H9 (cell line): ENCODE measurements at regions not wholly inside any gene's neighbourhood (a gene's known extent, or its start where the extent isn't known, plus 50 kb on each side); places are given as distances from the start of the nearest gene placed in this dataset.
A peak's percentile ranks its signal among the peaks of the same experiment; 100 is the strongest.

ENCODE experiments used
- DNase-seq: peaks from one replicate; pipeline ENCODE4 v3.0.0-alpha.2; 2017
- H2AFZ ChIP-seq: one replicate; pipeline ENCODE4 v1.6.1; 2013; ENCODE audit warnings: mild to moderate bottlenecking, low read length, control low read depth, moderate library complexity
- H2AK5ac ChIP-seq: 2 replicates; pipeline ENCODE4 v1.6.1; 2013; ENCODE audit warnings: low read length, control low read depth, mixed read lengths; ENCODE audit not compliant: insufficient read length
- H2BK120ac ChIP-seq: one replicate; pipeline ENCODE4 v1.6.1; 2013; ENCODE audit warnings: low read depth, mild to moderate bottlenecking, low read length, control low read depth, inconsistent platforms; ENCODE audit not compliant: poor library complexity, severe bottlenecking
- H2BK12ac ChIP-seq: 2 replicates; pipeline ENCODE4 v1.6.1; 2013; ENCODE audit warnings: low read length, control low read depth, mixed read lengths, low read depth; ENCODE audit not compliant: insufficient read length
- H2BK15ac ChIP-seq: 2 replicates; pipeline ENCODE4 v1.6.1; 2013; ENCODE audit warnings: low read depth, low read length, control low read depth
- H2BK20ac ChIP-seq: one replicate; pipeline ENCODE4 v1.6.1; 2013; ENCODE audit warnings: low read depth, mild to moderate bottlenecking, low read length, control low read depth, inconsistent platforms; ENCODE audit not compliant: poor library complexity, severe bottlenecking
- H2BK5ac ChIP-seq: 2 replicates; pipeline ENCODE4 v1.6.1; 2013; ENCODE audit warnings: low read length, control low read depth, mixed read lengths; ENCODE audit not compliant: insufficient read length
- H3K14ac ChIP-seq: 2 replicates; pipeline ENCODE4 v1.6.1; 2013; ENCODE audit warnings: low read length, control low read depth; ENCODE audit not compliant: insufficient read depth
- H3K18ac ChIP-seq: 2 replicates; pipeline ENCODE4 v1.6.1; 2013; ENCODE audit warnings: low read depth, mild to moderate bottlenecking, mixed read lengths, low read length, control low read depth; ENCODE audit not compliant: insufficient read length
- H3K23ac ChIP-seq: 2 replicates; pipeline ENCODE4 v1.6.1; 2013; ENCODE audit warnings: low read length, control low read depth, mixed read lengths, low read depth; ENCODE audit not compliant: insufficient read length
- H3K23me2 ChIP-seq: 2 replicates; pipeline ENCODE4 v1.6.1; 2013; ENCODE audit warnings: low read depth, mild to moderate bottlenecking, mixed read lengths, low read length, control low read depth; ENCODE audit not compliant: insufficient read length, poor library complexity, severe bottlenecking
- H3K27ac ChIP-seq: 2 replicates; pipeline ENCODE4 v1.5.1; 2013; ENCODE audit warnings: low read length, control low read depth, mixed read lengths, low read depth; ENCODE audit not compliant: insufficient read length
- H3K27me3 ChIP-seq: 2 replicates; pipeline ENCODE4 v1.6.1; 2013; ENCODE audit warnings: low read length, control low read depth, inconsistent platforms; ENCODE audit not compliant: insufficient read depth
- H3K4ac ChIP-seq: 2 replicates; pipeline ENCODE4 v1.6.1; 2013; ENCODE audit warnings: low read depth, mild to moderate bottlenecking, control low read depth, inconsistent platforms, low read length, moderate library complexity
- H3K4me1 ChIP-seq: 2 replicates; pipeline ENCODE4 v1.6.1; 2013; ENCODE audit warnings: low read length, control low read depth, inconsistent platforms; ENCODE audit not compliant: insufficient read depth
- H3K4me2 ChIP-seq: 2 replicates; pipeline ENCODE4 v1.6.1; 2013; ENCODE audit warnings: low read length, control low read depth, mixed read lengths; ENCODE audit not compliant: insufficient read length, insufficient read depth
- H3K56ac ChIP-seq: 2 replicates; pipeline ENCODE4 v1.6.1; 2013; ENCODE audit warnings: low read depth, mild to moderate bottlenecking, mixed read lengths, low read length, control low read depth; ENCODE audit not compliant: insufficient read length
- H3K79me1 ChIP-seq: 2 replicates; pipeline ENCODE4 v1.6.1; 2013; ENCODE audit warnings: low read depth, mild to moderate bottlenecking, moderate library complexity, low read length, control low read depth, inconsistent platforms; ENCODE audit not compliant: insufficient read depth, poor library complexity, severe bottlenecking
- H3K79me2 ChIP-seq: 2 replicates; pipeline ENCODE4 v1.6.1; 2013; ENCODE audit warnings: low read length, control low read depth, inconsistent platforms; ENCODE audit not compliant: insufficient read depth
- H3K9ac ChIP-seq: 2 replicates; pipeline ENCODE4 v1.6.1; 2013; ENCODE audit warnings: low read length, control low read depth, mixed read lengths; ENCODE audit not compliant: insufficient read length; ENCODE audit errors: extremely low read depth
- H3K9me3 ChIP-seq: one replicate; pipeline ENCODE4 v1.6.1; 2013; ENCODE audit warnings: low read depth, low read length, inconsistent platforms; ENCODE audit not compliant: control insufficient read depth
- H3T11ph ChIP-seq: one replicate; pipeline ENCODE4 v1.6.1; 2013; ENCODE audit warnings: mild to moderate bottlenecking, low read length, control low read depth, inconsistent platforms
- H4K20me1 ChIP-seq: one replicate; pipeline ENCODE4 v1.6.1; 2013; ENCODE audit not compliant: control insufficient read depth, insufficient read length, insufficient read depth
- H4K5ac ChIP-seq: 2 replicates; pipeline ENCODE4 v1.6.1; 2013; ENCODE audit warnings: low read depth, mild to moderate bottlenecking, mixed read lengths, low read length, control low read depth; ENCODE audit not compliant: insufficient read length
- H4K8ac ChIP-seq: replicated peaks from 2 replicates; pipeline ENCODE4 v1.6.1; 2013; ENCODE audit warnings: low read length, control low read depth, mixed read lengths, low read depth; ENCODE audit not compliant: insufficient read length
- H4K91ac ChIP-seq: 2 replicates; pipeline ENCODE4 v1.6.1; 2013; ENCODE audit warnings: low read depth, mild to moderate bottlenecking, moderate library complexity, mixed read lengths, low read length, control low read depth; ENCODE audit not compliant: insufficient read length
- H3K27ac Mint-ChIP-seq, 3 experiments: 2 replicates in 2 of 3; 3 replicates in 1 of 3; pipeline ENCODE4 v1.8.0; 2020 to 2021; ENCODE audit warnings: mixed read lengths in 3 of 3, mild to moderate bottlenecking in 1 of 3, moderate library complexity in 1 of 3
- H3K27me3 Mint-ChIP-seq: 2 replicates; pipeline ENCODE4 v1.8.0; 2021; ENCODE audit warnings: low read depth, mild to moderate bottlenecking, moderate library complexity, mixed read lengths
- H3K36me3 Mint-ChIP-seq, 3 experiments: 2 replicates in 2 of 3; 3 replicates in 1 of 3; pipeline ENCODE4 v1.8.0; 2020 to 2021; ENCODE audit warnings: low read depth in 3 of 3, mixed read lengths in 3 of 3; ENCODE audit not compliant: insufficient read depth in 1 of 3
- H3K4me1 Mint-ChIP-seq, 2 experiments: 2 replicates each; pipeline ENCODE4 v1.8.0; 2020; ENCODE audit warnings: mixed read lengths in 2 of 2
- H3K4me3 Mint-ChIP-seq, 2 experiments: 2 replicates in 1 of 2; 3 replicates in 1 of 2; pipeline ENCODE4 v1.8.0; 2020 to 2021; ENCODE audit warnings: mild to moderate bottlenecking in 2 of 2, mixed read lengths in 2 of 2, moderate library complexity in 1 of 2
- H3K9me3 Mint-ChIP-seq, 2 experiments: 2 replicates in 1 of 2; 3 replicates in 1 of 2; pipeline ENCODE4 v1.8.0; 2020; ENCODE audit warnings: mild to moderate bottlenecking in 2 of 2, mixed read lengths in 2 of 2, moderate library complexity in 1 of 2
- WGBS: extraction: QIAGEN DNeasy Blood & Tissue Kit; methylation state at CpG from one replicate; pipeline ENCODE4 v1.1.7; 2013; ENCODE audit warnings: missing lambda C conversion rate, low lambda C conversion rate, mixed read lengths; ENCODE audit not compliant: insufficient read length; ENCODE audit errors: extremely low coverage; 5-methylcytosine and 5-hydroxymethylcytosine counted together
- TF ChIP-seq, protein P1 (sequence below): fragments of 200-600 bp; sonication (generic); conservative IDR thresholded peaks from 3 replicates; pipeline ENCODE4 v1.8.0; 2021; ENCODE audit warnings: antibody characterized with exemption, mild to moderate bottlenecking

GRCh38 chr10:121032460-121032859 is 181.3 kb downstream of the WDR11 start:
- H2AK5ac ChIP-seq = no peak overlapping the region
- peaks cover 0 to 2% of the 10 kb centered on the region in 2 experiments; a peak in 2 of 5 replicates for H3K9me3 Mint-ChIP-seq
- peaks cover 15 to 18% of the 10 kb centered on the region in 2 experiments for H3K4me1 Mint-ChIP-seq
- no peak overlapping the region for H2AFZ ChIP-seq
- H3K27ac Mint-ChIP-seq = no peak overlapping the region
- no peak overlapping the region for H4K91ac ChIP-seq
- H3K36me3 Mint-ChIP-seq = no peaks in the 10 kb centered on the region
- no peak overlapping the region for H2BK15ac ChIP-seq
- no peak overlapping the region for H4K8ac ChIP-seq
- H2BK5ac ChIP-seq = no peak overlapping the region
- H3K4me3 Mint-ChIP-seq = no peak overlapping the region
- no peaks in the 10 kb centered on the region for H3K27me3 ChIP-seq
- H3T11ph ChIP-seq = no peak overlapping the region
- H2BK20ac ChIP-seq = no peak overlapping the region
- TF ChIP-seq, protein P1, sequence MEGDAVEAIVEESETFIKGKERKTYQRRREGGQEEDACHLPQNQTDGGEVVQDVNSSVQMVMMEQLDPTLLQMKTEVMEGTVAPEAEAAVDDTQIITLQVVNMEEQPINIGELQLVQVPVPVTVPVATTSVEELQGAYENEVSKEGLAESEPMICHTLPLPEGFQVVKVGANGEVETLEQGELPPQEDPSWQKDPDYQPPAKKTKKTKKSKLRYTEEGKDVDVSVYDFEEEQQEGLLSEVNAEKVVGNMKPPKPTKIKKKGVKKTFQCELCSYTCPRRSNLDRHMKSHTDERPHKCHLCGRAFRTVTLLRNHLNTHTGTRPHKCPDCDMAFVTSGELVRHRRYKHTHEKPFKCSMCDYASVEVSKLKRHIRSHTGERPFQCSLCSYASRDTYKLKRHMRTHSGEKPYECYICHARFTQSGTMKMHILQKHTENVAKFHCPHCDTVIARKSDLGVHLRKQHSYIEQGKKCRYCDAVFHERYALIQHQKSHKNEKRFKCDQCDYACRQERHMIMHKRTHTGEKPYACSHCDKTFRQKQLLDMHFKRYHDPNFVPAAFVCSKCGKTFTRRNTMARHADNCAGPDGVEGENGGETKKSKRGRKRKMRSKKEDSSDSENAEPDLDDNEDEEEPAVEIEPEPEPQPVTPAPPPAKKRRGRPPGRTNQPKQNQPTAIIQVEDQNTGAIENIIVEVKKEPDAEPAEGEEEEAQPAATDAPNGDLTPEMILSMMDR = no peak
- H3K9me3 ChIP-seq = no peaks in the 10 kb centered on the region
- no peaks in the 10 kb centered on the region for H4K20me1 ChIP-seq
- H2BK120ac ChIP-seq = no peak overlapping the region
- H3K27ac ChIP-seq = no peak overlapping the region
- no peak overlapping the region for H3K18ac ChIP-seq
- no peak overlapping the region for H3K23ac ChIP-seq
- no peak overlapping the region for H3K9ac ChIP-seq
- no peak overlapping the region for H3K4me2 ChIP-seq
- no peak overlapping the region for H2BK12ac ChIP-seq
- no CpG with 5 or more reads among the region's 3 CpGs for WGBS
- no peak for DNase-seq
- no peak overlapping the region for H4K5ac ChIP-seq
- no peak overlapping the region for H3K4ac ChIP-seq
- H3K4me1 ChIP-seq = no peaks in the 10 kb centered on the region
- H3K27me3 Mint-ChIP-seq = peaks cover 2% of the 10 kb centered on the region; the same call in 1 of the 2 replicates
- 0 out of 2 replicates have a peak overlapping the region, but pooled peaks have one; percentile 53 for H3K14ac ChIP-seq
- H3K79me1 ChIP-seq = no peaks in the 10 kb centered on the region
- no peaks in the 10 kb centered on the region for H3K23me2 ChIP-seq
- H3K56ac ChIP-seq = no peak overlapping the region
- no peaks in the 10 kb centered on the region for H3K79me2 ChIP-seq
